ENCODE measurements at regions not wholly inside any gene's neighbourhood (a gene's known extent, or its start where the extent isn't known, plus 50 kb on each side); places are given as distances from the start of the nearest gene placed in this dataset.
"Not testable (repeated sequence)": the region's sequence is repeated elsewhere in the genome, so short reads cannot be mapped to it uniquely, and the experiment has no call there.

DNA sequence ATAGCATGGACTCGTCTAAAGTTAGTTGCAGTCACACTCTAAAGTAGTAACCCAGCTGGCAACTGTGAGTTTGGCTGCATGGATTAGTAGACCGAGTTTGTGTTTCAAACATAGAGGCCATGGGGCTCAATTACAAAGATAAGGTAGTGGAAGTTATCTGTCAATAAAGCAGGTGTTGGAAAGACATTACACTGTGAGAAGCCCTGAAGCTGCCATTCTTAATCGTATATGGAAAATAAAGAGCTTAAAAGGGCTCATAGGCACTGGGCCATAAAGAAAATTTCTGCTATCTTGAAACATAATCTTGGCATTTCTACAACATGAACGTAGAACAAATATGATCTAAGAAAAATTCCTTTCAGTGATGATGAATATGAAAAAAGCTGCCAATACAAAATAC is 837.7 kb downstream of the REEP3 start:
- no peak for DNase-seq

DNA sequence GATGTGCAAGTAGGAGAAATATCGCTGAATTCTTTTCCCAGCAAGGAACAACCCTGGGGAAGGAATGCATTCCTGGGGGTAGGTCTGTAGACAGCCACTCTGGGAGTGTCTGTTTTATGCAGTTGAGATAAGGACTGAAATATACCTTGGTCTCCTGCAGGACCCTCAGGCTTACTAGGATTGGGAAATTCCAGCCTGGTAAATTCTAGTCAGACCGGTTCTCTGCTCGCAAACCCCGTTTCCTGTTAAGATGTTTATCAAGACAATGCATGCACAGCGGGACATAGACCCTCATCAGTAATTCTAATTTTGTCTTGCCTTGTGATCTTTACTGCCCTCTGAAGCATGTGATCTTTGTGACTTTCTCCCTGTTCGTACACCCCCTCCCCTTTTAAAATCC is 839.0 kb downstream of the REEP3 start:
- not testable (repeated sequence) for DNase-seq

GRCh38 chr10:64363687-64364086 is 842.5 kb downstream of the REEP3 start:
- no peak for DNase-seq

DNA sequence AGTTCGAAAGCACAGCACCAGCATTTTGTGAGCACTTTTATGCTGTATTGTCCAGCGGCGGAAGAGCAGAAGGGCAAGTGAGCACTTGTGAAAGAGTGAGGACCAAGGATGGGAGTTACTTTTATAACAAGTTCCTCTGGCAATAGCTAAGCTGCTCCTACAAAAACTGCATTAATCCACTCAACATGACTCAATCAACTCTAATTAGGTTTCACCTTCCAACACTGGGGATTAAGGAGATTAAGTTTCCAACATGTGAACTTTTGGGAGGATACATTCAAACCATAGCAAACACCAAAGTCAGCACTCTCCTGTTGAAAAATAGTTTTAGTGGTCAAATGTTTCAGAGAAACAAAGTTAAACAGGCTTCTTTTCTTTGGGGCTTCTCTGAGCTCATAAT is 844.5 kb downstream of the REEP3 start:
- DNase-seq = no peak

DNA sequence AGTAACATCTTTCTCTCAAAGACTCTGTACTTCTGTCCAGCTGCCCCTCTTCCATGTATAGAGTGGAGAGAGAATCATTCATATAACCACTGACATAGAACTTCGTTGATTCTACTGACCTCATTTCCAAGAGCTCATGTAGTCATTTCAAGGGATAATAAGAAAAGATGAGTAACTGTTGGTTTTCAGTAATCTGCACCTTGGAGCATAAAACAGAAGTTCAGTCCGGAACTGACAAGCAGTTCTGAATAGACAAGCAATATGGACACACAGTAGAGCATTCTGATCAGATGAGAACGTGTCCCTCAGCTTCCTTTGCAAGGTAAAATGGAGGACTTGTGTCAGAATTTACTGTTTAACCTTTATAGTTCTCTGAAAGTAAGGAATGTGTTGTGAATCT is 847.1 kb downstream of the REEP3 start:
- no peak for DNase-seq

- DNase-seq = no peak
Measured at GRCh38 chr10:64369885-64370773, 848.9 kb downstream of the REEP3 start.

GRCh38 chr10:64374346-64374745 is 853.1 kb downstream of the REEP3 start:
- DNase-seq = no peak

GRCh38 chr10:64376167-64376566 is 855.0 kb downstream of the REEP3 start:
- no peak for DNase-seq

DNA sequence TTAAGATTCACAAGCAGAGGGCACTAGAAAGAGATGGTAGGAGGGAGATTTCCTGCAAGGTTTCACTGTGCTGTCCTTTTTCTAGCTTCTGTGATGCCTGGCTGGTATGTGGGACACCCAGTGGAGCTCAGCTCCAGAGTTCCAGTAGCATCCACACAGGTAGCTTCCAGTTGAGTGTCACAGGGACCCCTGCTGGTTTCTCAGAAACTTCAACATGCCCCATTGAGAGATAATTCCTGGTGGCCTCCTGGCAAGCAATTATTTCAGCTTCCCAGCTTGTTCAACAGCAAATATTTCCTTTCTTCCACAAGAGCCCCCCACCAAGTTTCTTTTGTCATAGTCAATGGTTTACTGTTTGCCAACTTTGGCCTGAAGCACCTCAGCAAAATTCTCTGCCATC is 858.7 kb downstream of the REEP3 start:
- no peak for DNase-seq

DNA sequence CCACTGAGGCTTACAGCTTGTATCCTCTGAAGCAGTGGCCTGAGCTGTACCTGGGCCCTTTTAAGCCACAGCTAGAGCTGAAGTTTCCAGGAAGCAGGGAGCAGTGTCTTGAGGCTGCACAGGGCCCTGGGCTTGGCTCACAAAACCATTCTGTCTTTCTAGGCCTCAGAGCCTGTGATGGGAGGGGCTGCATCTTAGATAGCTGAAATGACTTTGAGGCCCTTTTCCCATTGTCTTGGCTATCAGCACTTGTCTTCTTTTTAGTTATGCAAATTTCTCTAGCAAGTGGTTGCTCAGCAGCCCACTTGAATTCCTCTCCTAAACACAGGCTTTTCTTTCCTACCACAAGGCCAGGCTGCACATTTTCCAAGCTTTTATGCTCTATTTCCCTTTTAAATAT is 864.2 kb downstream of the REEP3 start:
- no peak for DNase-seq

GRCh38 chr10:64394744-64395143 is 873.5 kb downstream of the REEP3 start:
- no peak for DNase-seq

- no peak for DNase-seq
Measured at GRCh38 chr10:64396105-64396708, 875.0 kb downstream of the REEP3 start.

DNA sequence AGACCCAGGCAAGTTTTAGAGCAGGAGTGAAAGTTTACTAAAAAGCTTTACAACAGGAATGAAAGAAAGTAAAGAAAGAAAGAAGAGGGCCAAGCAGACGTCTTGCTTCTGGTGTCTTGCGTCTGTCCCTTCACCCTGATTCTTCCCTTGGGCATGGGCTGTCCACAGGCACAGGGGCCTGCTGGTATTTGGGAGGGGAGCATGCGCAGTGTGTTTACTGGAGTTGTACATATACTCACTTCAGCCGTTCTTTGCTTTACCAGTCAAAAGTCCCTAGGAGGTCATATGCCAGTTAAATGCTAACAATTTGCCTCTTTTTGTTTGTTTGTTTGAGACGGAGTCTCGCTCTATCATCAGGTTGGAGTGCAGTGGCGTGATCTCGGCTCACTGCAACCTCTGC is 875.9 kb downstream of the REEP3 start:
- DNase-seq = no peak

DNA sequence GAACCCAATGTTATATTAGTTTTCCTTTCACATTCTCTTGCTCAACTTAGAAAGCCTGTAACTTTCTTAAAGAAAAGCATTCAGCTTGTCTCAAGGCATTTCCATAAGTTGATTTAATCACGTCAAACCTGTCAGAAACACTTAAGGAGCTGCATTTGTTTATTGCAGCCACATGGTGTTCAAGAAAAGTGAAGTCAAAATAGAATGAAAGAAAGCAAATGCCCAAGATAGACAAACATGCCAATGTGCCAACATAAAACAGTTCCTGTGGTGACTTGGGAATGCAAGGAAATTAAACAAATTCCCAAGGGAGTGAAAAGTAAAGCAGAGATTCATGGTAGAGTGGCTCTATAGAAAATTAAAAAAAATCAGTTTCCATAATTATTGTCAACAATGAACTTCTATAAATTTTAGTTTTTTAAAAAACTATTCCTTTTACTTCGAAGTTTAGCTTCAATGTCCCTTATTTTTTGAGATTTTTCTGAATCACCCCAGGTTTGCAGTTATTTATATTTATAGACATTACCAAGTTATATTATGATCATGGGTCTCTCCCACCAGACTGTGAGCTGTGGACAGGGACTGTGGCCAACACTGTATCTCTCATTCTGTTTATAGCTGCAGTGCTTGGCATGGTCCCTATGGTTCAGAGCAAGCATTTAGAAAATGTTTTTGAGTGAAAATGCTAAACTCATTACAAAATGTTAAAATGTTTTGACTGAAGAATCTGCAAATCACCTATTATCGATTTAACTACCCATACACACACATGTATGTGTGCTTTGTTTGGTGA is 887.4 kb downstream of the REEP3 start:
- DNase-seq = no peak

DNA sequence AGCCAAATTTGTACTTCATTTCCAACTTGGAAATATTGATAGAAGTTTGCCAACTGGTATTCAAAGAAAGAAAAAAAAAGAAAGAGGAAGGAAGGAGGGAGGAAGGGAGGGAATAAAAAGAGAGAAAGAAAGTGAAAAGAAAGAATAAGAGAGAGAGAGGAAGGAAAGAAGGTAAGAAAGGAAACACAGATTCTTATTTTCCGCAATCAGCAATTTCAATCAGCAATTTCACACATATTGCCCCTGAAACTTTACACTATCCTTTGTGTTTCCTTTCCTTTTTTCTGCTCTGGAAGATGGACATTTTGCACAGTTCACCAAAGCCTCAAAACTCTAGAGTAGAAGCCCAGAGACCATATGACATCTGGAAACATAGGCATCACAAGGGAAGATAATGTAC is 888.1 kb downstream of the REEP3 start:
- DNase-seq = no peak

GRCh38 chr10:64416011-64416410 is 894.8 kb downstream of the REEP3 start:
- no peak for DNase-seq

DNA sequence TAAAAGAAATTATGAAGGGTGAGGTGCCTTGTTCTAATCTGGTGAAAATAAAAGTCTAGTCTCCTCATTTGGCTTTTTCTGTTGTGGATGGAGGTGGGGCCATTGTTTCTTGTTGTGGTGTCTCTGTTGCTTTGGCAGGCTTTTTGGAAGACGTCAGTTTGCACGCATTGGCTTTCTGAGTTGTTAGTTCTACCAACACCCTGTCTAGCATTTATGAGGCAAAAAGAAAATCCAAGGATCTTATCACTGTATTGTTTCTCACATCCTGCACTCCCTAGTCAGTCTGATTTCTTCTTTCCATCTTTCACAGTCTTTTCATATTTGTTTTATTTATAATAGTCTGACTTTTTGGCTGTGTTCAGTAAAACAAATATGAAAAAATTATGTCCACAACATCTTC is 898.3 kb downstream of the REEP3 start:
- DNase-seq = no peak

DNA sequence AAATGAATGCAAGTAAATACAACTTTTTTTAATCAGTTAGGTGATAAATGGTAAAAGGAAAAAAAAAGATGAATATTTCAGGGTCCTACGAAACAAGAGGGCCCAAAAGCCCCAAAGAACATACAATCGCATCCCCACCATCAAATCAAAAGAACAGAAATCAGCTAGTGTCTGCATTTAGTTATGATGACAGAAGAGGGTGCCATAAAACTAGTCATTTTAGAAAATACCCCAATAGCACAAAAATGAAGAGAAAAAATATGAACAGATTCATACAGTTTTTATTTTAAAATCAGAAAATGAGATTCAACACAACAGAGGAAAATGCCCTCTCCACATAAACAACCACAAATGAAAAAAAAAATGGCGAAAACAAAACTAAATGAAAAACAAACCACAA is 905.5 kb downstream of the REEP3 start:
- DNase-seq = no peak

DNA sequence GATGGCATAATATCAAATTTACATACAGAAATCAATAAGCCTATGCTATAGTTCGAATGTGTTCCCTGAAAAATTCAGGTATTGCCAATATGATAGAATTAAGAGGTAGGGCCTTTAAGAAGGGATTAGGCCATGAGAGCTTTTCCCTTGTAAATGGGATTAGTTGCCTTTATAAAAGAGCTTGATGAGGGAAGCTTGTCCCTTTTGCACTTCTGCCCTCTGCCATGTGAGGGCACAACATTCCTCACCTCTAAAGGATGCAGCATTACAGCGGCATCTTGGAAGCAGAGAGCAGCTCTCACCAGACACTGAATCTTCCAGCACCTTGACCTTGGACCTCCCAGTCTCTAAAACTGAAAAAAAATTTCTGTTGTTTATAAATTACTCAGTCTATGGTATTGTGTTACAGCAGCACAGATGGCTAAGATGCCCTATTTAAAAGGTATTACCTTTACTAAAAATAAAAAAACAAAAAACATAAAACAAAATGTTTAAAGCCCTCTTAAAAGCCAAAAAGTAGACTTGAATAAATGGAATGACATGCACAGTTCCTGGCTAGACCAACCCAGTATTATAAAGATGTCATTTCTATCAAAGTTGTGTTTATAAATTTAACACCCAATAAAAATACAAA is 909.6 kb downstream of the REEP3 start:
- no peak for DNase-seq

GRCh38 chr10:64441872-64442271 is 920.7 kb downstream of the REEP3 start:
- not testable (repeated sequence) for DNase-seq

DNA sequence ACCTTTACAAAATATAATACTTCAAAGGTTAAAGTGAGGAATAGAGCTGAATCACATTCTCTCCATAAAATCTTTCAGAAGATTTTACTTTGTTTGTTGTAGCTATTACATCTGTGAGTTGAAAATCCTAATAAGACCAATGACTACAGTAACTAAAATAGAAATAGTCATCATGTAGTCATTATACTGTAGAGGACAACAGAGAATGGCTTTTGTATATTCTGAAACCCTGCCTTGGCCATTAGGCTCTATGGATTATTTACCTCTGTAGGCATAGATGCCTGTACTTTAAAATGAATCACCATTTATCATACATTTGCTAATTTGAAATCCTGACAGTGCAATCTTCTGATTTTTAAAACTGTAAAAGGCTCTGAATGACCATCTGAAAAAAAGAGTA is 923.0 kb downstream of the REEP3 start:
- DNase-seq = no peak

DNA sequence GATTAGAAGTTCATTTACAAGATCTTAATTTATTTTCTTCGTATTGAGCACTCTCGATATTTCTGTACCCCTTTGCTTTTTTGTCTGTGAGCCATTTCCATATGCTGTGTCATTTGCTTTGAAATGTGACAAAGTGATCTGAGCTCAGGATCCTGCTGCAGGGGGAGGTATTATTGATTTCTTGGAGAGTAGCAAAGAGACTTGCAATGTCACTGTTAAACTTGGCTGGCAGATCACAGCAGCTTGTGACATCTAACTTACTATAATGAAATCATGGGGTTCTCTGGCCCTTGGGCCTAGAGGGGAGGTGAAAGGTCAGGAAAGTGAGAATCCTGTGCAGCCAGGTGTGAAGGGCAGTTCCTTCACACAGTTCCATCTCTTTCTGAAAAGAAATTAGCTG is 923.4 kb downstream of the REEP3 start:
- DNase-seq = no peak

GRCh38 chr10:64449603-64450002 is 928.4 kb downstream of the REEP3 start:
- no peak for DNase-seq

Data from NCI-H226 (cell line).